ENCODE measurements at regions not wholly inside any gene's neighbourhood (a gene's known extent, or its start where the extent isn't known, plus 50 kb on each side); places are given as distances from the start of the nearest gene placed in this dataset.
A peak's percentile ranks its signal among the peaks of the same experiment; 100 is the strongest.

DNA sequence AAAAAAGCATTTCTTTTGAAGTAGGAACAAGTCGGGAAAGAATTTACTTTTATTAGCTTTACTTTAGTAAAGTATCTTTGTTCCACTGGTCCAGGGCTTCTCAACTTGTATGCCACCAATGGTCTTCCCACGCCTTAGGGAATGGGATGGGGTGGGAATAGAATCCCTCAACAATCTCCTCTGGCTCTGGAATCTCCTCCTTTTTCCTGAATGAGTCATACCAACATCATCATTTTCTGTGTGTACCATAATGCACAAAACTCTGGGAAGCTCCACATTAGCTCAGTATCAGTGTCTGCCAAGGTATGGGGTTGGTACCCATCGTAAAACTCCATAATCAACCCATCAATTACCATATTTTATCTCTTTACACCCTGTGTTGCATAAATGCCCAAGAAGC lies 159.4 kb upstream of the BMPER start:
- H3K4me3 ChIP-seq (replicated peaks; ENCODE audit: low read depth, low read length), result no peak overlapping the region
- TF ChIP-seq, protein P1, sequence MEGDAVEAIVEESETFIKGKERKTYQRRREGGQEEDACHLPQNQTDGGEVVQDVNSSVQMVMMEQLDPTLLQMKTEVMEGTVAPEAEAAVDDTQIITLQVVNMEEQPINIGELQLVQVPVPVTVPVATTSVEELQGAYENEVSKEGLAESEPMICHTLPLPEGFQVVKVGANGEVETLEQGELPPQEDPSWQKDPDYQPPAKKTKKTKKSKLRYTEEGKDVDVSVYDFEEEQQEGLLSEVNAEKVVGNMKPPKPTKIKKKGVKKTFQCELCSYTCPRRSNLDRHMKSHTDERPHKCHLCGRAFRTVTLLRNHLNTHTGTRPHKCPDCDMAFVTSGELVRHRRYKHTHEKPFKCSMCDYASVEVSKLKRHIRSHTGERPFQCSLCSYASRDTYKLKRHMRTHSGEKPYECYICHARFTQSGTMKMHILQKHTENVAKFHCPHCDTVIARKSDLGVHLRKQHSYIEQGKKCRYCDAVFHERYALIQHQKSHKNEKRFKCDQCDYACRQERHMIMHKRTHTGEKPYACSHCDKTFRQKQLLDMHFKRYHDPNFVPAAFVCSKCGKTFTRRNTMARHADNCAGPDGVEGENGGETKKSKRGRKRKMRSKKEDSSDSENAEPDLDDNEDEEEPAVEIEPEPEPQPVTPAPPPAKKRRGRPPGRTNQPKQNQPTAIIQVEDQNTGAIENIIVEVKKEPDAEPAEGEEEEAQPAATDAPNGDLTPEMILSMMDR (IDR thresholded peaks at IDR 0.05; ENCODE audit: low read length, missing control alignments), result no peak
- peak; percentile 79 for DNase-seq (ENCODE audit: low read depth)

DNA sequence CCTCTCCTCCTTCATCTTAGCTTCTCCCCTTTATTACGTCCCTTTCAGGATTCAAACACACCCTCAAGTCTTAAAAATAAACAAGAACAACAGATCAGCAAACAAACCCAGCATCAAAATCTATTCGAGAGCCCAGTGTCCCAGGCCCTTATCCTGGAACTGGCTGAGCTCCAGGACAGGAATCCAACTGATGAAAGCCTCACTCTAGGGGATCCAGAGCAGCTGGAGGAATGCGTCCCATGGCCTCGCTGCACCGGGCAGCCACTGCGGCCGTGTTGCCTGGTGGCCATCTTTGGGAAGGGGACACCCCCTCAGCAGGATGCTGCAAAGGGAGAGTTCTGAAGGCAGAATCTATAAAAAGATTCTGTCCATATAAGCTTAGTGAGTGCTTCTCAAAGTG lies 156.5 kb upstream of the BMPER start:
- peak; percentile 60 for DNase-seq (ENCODE audit: low read depth)
- H3K4me3 ChIP-seq (replicated peaks; ENCODE audit: low read depth, low read length), result no peak overlapping the region
- TF ChIP-seq, protein P1 (IDR thresholded peaks at IDR 0.05; ENCODE audit: low read length, missing control alignments), result no peak

DNA sequence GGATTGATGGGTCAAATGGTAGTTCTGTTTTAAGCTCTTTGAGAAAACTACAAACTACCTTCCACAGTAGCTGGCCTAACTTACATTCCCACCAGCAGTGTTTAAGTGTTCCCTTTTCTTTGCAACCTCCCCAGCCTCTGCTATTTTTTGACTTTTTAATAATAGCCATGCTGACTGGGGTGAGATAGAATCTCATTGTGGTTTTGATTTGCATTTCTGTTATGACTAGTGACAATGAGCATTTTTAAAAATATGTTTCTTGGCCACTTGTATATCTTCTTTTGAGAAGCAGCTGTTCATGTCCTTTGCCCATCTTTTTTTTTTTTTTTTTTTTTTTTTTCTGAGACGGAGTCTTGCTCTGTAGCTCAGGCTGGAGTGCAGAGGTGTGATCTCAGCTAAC lies 155.2 kb upstream of the BMPER start:
- TF ChIP-seq, protein P1 (IDR thresholded peaks at IDR 0.05; ENCODE audit: low read length, missing control alignments), result no peak
- DNase-seq (ENCODE audit: low read depth), result peak; percentile 47
- no peak overlapping the region for H3K4me3 ChIP-seq (replicated peaks; ENCODE audit: low read depth, low read length)

DNA sequence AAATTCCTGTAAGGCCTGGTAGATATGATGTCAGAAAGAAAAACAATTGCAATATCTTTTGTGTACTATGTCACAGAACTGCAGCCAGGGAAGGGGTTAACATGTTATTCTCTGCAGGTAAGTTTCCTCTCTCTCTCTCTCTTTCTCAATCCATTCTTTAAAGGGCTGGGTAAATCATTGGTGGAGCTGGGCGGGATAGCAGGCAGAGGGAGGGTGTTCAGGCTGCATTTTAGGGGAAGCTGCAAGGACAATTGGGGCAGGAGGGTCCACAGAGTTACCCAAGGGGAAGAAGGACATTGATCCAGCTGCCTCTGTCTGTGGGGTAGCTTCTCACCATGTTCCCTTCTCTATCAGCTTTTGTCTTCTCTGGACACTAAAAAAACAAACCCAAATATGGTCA lies 153.9 kb upstream of the BMPER start:
- H3K4me3 ChIP-seq (replicated peaks; ENCODE audit: low read depth, low read length), result no peak overlapping the region
- TF ChIP-seq, protein P1 (IDR thresholded peaks at IDR 0.05; ENCODE audit: low read length, missing control alignments), result no peak
- DNase-seq (ENCODE audit: low read depth), result no peak

DNA sequence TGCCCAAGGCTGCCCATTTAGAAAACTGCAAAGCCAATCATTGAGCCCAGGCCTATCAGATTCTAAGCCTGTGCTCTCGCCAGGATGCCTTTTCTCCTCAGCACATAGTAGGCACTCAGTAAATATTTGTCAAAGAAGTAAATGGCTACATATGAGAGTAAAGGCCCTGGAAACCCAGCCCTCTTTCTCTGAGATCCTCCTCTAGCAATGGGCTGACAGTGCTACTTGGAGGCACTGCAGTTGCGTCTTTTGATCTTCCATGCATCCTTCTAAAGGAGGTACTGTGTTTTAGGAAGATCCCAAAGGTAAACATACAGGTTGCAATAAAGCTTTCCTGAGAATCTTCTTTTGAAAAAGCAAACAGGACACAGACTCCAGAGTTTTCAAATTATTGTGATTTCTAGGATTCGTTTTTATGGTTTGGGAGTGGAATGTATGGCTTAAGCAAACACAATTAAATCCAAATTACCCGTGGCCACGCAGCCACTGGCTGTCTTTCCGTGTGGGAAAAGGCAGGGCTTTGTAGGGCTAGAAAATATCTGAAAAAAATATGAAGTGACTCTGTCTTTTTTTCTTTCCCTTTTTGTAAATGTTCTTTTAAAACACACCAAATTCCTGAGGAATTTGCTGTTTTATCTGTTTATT lies 151.3 kb upstream of the BMPER start:
- TF ChIP-seq, protein P1 (IDR thresholded peaks at IDR 0.05; ENCODE audit: low read length, missing control alignments), result no peak
- DNase-seq (ENCODE audit: low read depth), result no peak
- no peak overlapping the region for H3K4me3 ChIP-seq (replicated peaks; ENCODE audit: low read depth, low read length)

DNA sequence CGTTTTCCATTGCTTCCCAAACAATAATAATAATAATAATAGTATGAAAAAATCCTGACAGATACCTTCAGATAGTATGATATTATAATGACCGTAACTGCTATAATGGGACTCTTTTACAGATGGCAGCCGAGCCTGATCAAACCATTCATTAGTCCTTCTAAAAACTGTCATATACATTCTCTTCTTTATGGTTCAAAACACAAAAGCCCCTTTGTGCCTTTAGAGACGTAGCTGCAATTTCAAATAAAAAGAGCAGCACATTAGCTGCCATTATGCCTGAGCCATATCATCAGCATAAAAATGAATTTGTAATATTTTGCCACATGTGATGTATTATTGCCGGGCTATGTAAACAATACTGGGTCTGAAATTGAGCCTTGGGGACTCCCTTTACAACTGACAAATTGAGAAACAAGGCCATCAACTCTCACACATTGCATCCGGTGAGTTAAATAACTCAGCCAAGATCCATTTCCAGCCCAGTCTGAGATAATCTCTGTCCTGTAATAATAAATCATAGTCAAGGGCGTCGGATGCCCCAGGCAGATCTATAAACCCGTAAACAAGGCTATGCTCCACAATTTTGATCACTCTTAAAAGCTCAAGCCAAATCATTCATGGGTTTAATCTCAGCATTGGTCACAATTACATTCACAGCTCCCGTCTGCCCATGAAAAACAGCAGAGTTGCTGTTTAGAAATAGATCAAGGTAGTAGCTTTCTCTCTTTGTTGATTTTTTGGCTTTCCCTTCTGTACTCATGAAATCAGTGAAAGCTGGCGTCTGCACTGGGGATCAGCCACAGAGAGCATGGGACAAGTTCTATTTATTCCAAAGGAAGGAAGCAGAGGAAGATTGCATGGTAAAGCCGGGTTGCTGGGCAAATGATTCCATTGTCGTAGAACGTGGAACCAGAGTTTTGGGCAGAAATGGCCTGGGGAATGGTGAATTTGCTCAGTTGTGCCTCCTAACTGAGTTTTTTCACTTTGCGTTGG lies 150.1 kb upstream of the BMPER start:
- no peak overlapping the region for H3K4me3 ChIP-seq (replicated peaks; ENCODE audit: low read depth, low read length)
- no peak for DNase-seq (ENCODE audit: low read depth)
- TF ChIP-seq, protein P1 (IDR thresholded peaks at IDR 0.05; ENCODE audit: low read length, missing control alignments), result no peak
